A673 (cell line): ENCODE measurements at regions not wholly inside any gene's neighbourhood (a gene's known extent, or its start where the extent isn't known, plus 50 kb on each side); places are given as distances from the start of the nearest gene placed in this dataset.

ENCODE experiments used
- BruUV-seq: library from RNA; stranded (reverse); fragments of 400-500 nt; replicated peaks from 2 replicates; lab custom pipeline; 2021; lab: Mats Ljungman, UMichigan
- CTCF ChIA-PET: fragments of 300-600 bp; sonication (Branson Sonifier 250); formaldehyde crosslinking; loops from one replicate; lab custom pipeline; 2022; ENCODE audit warnings: antibody characterized with exemption; lab: Charles Lee
- POLR2A ChIA-PET: fragments of 300-600 bp; sonication (Branson Sonifier 250); formaldehyde crosslinking; loops from one replicate; lab custom pipeline; 2022; ENCODE audit warnings: antibody characterized with exemption; ENCODE audit not compliant: low non-redundant PET; lab: Charles Lee
- DNase-seq: peaks from one replicate; pipeline ENCODE4 v3.0.0-alpha.2; 2015; ENCODE audit warnings: low spot score
- H3K27ac ChIP-seq: fragments of 200-600 bp; sonication (generic); 2 replicates; pipeline ENCODE4 v1.5.1; 2016; ENCODE audit warnings: mixed run types, low read depth, mild to moderate bottlenecking, mixed read lengths, antibody characterized with exemption, low read length; ENCODE audit not compliant: poor library complexity, severe bottlenecking
- H3K27me3 ChIP-seq: fragments of 200-600 bp; sonication (generic); replicated peaks from 2 replicates; pipeline ENCODE4 v1.6.1; 2017; ENCODE audit warnings: mixed run types, low read depth, mild to moderate bottlenecking, mixed read lengths, antibody characterized with exemption, low read length; ENCODE audit not compliant: insufficient read depth, poor library complexity
- H3K36me3 ChIP-seq: fragments of 200-600 bp; sonication (generic); 2 replicates; pipeline ENCODE4 v1.6.1; 2016; ENCODE audit warnings: mixed run types, mild to moderate bottlenecking, mixed read lengths, antibody characterized with exemption, low read length; ENCODE audit not compliant: insufficient read depth, poor library complexity, severe bottlenecking
- H3K4me1 ChIP-seq: fragments of 200-600 bp; sonication (generic); 2 replicates; pipeline ENCODE4 v1.6.1; 2017; ENCODE audit warnings: mixed run types, mild to moderate bottlenecking, mixed read lengths, antibody characterized with exemption, low read length; ENCODE audit not compliant: insufficient read depth, poor library complexity, severe bottlenecking
- H3K4me3 ChIP-seq: fragments of 200-600 bp; sonication (generic); 2 replicates; pipeline ENCODE4 v1.5.1; 2016; ENCODE audit warnings: low read depth, mixed run types, mild to moderate bottlenecking, mixed read lengths, low read length; ENCODE audit not compliant: poor library complexity, severe bottlenecking
- H3K9me3 ChIP-seq: fragments of 200-600 bp; sonication (generic); 2 replicates; pipeline ENCODE4 v1.6.1; 2016; ENCODE audit warnings: mixed run types, low read depth, mild to moderate bottlenecking, mixed read lengths, antibody characterized with exemption, low read length; ENCODE audit not compliant: poor library complexity, severe bottlenecking
- EZH2 ChIP-seq: fragments of 200-600 bp; sonication (generic); IDR thresholded peaks from 2 replicates; pipeline ENCODE4 v1.6.1; 2017; ENCODE audit warnings: borderline replicate concordance, low read depth, mild to moderate bottlenecking, mixed read lengths, antibody characterized with exemption, low read length; ENCODE audit not compliant: poor library complexity, severe bottlenecking
- intact Hi-C: fragments of 100-400 bp; cut with micrococcal nuclease; formaldehyde crosslinking; loops from one replicate; pipeline ENCODE4 v1.10.0; 2022; ENCODE audit not compliant: unreplicated experiment
- TF ChIP-seq, protein P1 (sequence below): fragments of 300-800, 200-600 bp; sonication (generic); conservative IDR thresholded peaks from 2 replicates; pipeline ENCODE4 v1.5.1; 2017; ENCODE audit warnings: low read depth, mild to moderate bottlenecking, antibody characterized with exemption, low read length, moderate library complexity, mixed read lengths

DNA sequence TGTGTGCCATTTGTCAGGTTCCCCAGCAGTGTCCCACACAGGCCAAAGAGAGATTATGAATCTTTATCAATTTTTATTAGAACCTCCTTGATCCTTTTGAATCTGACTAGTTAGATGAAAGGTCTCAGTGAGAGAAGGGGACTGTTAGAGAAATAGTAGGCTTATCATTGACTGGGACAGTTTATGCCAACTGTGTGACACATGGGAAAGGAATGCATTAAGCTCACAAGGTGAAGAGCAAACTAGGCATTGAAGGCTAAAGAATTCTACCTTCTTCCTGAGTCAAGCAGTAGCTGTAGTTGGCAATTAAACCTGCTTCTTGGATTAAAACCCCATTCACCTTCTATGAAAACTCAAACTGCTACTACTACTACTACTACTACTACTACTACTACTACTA is 389.6 kb upstream of the CDH19 start:
- DNase-seq = no peak
- no peaks in the 10 kb centered on the region for H3K9me3 ChIP-seq
- H3K4me3 ChIP-seq = no peak overlapping the region
- intact Hi-C loops = no loop called here
- no peak for TF ChIP-seq EZH2
- TF ChIP-seq, protein P1, sequence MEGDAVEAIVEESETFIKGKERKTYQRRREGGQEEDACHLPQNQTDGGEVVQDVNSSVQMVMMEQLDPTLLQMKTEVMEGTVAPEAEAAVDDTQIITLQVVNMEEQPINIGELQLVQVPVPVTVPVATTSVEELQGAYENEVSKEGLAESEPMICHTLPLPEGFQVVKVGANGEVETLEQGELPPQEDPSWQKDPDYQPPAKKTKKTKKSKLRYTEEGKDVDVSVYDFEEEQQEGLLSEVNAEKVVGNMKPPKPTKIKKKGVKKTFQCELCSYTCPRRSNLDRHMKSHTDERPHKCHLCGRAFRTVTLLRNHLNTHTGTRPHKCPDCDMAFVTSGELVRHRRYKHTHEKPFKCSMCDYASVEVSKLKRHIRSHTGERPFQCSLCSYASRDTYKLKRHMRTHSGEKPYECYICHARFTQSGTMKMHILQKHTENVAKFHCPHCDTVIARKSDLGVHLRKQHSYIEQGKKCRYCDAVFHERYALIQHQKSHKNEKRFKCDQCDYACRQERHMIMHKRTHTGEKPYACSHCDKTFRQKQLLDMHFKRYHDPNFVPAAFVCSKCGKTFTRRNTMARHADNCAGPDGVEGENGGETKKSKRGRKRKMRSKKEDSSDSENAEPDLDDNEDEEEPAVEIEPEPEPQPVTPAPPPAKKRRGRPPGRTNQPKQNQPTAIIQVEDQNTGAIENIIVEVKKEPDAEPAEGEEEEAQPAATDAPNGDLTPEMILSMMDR = no peak
- H3K36me3 ChIP-seq = no peaks in the 10 kb centered on the region
- BruUV-seq = no TSS peak
- H3K27ac ChIP-seq = no peak overlapping the region
- no peaks in the 10 kb centered on the region for H3K4me1 ChIP-seq
- CTCF ChIA-PET = no interaction called here
- H3K27me3 ChIP-seq = no peaks in the 10 kb centered on the region
- POLR2A ChIA-PET = no interaction called here

GRCh38 chr18:66990909-66991308 is 387.0 kb upstream of the CDH19 start:
- H3K36me3 ChIP-seq = no peaks in the 10 kb centered on the region
- no peak for DNase-seq
- TF ChIP-seq EZH2 = no peak
- TF ChIP-seq, protein P1 = 0 out of 2 replicates have a peak, but pooled peaks have one; percentile 24
- H3K9me3 ChIP-seq = no peaks in the 10 kb centered on the region
- H3K4me3 ChIP-seq = no peak overlapping the region
- BruUV-seq = no TSS peak
- POLR2A ChIA-PET = no interaction called here
- intact Hi-C loops = no loop called here
- CTCF ChIA-PET = no interaction called here
- no peaks in the 10 kb centered on the region for H3K27me3 ChIP-seq
- no peaks in the 10 kb centered on the region for H3K4me1 ChIP-seq
- no peak overlapping the region for H3K27ac ChIP-seq

DNA sequence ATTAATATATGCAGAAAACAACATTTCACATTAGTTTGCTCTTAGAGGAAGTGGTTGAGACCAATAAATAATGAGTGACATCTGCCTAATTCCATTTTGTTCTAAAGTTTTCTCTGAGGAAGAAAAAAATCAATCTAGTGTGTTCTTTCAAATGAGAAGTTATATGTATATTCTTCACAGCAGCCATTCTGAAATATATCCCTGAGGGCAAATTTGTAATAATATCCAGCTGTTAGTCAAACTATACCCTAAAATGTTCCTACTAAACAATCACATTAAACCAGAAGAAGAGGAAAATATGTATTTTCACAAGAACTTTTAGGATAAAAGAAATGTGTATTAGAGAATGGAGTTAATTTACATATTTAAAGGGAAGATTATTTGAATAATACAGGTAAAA is 375.1 kb upstream of the CDH19 start:
- DNase-seq = no peak
- Histone ChIP-seq H3K27me3 (no peaks in the 10 kb centered on the region), H3K9me3 (no peaks in the 10 kb centered on the region), H3K27ac (no peak overlapping the region), H3K36me3 (no peaks in the 10 kb centered on the region), H3K4me3 (no peak overlapping the region), H3K4me1 (no peaks in the 10 kb centered on the region)
- intact Hi-C loops = no loop called here
- ChIA-PET POLR2A (no interaction called here), CTCF (no interaction called here)
- TF ChIP-seq EZH2 = no peak
- TF ChIP-seq, protein P1 = no peak
- no TSS peak for BruUV-seq
